NCI-H2196 (cell line): ENCODE measurements at regions not wholly inside any gene's neighbourhood (a gene's known extent, or its start where the extent isn't known, plus 50 kb on each side); places are given as distances from the start of the nearest gene placed in this dataset.

ENCODE experiments used
- DNase-seq: peaks from one replicate; lab custom pipeline; 2025; ENCODE audit not compliant: unreplicated experiment; lab: John Stamatoyannopoulos, UW

DNA sequence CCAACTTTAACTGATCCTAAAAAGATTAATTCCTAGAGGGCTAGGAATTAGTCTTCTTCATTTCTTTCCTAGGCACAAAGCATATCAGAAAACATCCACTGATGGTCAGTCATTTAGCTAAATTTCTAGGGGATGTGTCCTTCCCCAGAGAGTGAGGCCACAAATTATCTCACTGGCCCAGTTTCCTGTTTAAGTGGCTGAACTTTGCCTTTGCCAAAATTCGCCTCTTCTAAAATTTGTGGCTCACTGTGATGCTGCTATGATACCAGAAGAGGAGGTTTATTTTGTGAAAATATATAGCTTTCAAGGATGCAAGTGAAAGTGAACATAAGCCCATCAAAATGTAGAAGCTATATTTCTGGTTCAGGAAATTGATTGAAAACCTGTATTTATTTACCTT is 98.1 kb upstream of the FER start:
- DNase-seq: no peak

DNA sequence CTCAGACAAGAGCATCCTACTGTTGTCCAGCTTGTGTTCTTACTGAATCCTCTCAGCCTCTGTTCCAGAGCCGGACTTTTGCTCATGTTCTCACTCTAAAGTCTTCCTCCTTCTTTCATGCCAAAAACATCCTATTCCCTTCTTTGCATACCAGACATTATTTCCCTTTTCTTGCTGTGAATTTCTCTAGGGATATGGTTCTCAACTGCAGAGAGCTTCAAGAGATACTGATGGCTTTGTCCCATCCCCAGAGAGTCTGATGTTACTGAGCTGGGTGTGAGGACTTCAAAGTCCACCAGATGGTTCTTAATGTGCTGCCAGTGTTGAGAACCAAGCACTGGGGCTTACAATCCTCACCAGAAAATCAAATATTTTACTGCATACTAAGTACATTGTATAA is 98.6 kb upstream of the FER start:
- no peak for DNase-seq

DNA sequence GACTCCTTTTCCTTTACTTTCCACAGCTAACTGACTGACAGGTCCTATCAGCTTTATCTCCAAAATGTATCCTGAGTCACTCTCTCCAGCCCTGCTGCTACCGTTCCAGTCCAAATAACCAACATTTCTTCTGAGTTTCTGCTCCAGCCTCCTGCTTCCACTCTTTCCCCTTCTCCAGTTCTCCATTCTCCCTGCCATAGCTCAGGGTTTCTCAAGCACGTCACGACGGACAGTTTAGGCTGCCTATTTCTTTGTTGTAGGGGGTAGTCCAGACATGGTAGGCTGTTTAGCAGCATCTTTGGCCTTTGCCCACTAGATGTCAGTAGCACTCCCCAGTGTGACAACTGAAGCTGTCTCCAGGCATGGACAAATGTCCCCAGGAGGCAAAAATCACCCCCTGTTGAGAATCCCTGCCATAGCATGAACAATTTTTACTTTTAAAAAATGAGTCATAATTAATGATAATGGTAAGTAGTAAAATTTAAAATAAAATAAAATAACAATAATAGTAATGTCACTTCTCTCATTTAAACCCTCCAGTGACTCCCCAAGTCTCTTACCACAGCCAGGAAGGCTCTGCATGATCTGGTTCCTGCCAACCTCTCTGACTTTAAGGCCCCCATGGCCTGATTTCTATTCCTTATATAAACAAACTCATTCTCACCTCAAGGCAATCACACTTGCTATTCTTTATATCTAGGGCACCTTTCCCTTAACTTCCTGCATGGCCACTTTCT is 105.4 kb upstream of the FER start:
- peak; percentile 35 for DNase-seq

DNA sequence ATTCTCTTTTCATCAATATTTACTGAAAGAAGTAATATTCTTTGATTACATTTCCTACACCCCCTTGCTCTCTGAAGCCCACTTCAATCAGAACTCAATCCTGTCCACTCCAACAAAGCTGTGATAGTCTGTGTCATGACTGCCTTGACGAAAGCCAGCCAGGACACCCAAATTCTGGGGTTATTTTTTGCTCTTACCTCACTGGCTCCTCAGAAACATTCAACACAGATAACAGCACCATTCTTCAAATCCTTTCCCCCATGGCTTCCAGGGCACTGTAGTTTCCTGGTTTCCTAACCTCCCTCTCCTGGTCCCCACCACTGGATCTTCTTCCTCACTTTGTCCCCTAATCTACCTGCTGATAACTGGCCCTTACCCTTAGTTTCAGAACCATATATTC is 106.1 kb upstream of the FER start:
- no peak for DNase-seq

DNA sequence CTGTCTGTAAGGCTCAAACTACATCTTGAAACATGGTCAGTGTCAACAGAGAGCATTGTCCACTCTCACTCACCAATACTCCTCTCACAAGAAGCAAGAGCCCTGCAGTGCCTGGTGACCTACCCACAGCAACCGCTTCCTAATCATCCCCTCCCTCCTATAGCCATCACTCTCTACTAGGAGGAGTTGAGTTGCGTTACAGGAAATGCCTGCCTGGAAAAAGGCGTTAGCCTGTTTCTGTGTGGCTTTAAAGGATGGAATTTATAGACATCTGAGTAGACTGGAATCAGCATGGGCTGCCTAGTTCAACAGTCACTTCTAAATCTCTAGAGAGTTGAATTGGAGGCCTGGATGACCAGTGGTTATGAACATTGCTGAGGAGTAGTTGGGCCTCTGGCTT is 108.3 kb upstream of the FER start:
- no peak for DNase-seq

DNA sequence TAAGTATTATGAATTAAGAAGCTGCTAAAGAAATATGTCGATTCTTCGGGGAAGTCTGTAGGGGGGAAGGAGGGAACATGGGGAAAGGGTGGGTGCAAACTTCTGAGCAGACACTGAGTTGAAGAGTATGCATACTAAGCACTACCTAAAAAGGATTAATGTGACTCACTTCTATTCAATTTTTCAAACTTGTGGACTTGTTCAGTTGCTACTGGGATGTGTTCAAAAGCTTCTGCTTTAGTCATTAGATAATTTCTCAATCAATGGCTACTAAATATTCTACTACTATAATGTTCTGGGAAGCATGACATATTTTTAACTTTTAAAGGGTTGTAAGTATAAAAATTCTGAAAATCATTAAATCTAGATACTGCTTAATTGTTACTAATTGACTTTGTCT is 109.7 kb upstream of the FER start:
- no peak for DNase-seq

DNA sequence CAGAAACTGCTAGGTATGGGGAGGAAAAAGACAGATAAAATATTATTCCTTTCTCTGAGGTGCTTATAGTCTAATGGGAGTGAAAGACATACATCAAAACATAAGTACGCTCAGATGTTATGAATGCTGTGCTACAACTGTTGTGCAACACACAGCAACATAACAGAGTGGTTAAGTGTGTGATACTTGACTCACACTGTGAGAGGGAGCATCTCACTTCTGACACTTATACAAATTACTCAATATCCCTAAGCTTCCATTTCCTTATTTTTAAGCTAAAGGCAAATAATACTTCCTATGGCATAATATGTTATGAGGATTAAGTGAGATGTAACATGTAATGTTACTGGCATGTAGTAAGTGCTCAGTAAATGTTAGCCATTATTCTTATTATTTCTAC is 110.6 kb upstream of the FER start:
- no peak for DNase-seq

DNA sequence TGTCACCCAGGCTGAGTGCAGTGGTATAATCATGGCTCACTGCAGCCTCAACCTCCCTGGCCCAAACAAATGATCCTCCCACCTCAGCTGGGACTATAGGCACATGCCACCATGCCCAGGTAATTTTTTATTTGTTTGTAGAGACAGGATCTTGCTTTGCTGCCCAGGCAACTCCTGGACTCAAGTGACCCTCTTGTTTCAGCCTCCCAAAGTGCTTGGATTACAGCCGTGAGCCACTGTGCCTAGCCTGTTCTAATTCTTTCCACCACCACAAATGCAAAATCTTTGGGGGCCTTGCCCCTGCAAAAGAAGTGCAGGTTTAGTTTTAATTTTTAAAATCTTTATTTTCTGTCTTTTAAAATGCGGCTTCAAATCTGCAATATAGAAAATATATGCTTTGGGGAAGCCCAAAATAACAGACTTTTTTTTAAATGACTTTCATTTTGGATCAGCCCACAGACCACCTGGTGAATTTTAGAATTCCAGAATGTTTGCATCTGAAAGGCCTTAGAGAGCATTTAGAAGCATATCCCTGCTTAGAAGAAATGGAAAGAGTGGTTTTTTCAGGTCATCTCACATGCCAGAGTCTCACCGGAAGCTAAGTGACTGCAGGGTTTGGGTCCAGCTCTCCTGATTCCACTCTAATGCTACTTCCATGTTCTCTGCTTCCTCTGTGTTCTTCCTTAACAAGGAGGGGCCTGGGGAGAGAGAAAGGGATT is 111.4 kb upstream of the FER start:
- no peak for DNase-seq

DNA sequence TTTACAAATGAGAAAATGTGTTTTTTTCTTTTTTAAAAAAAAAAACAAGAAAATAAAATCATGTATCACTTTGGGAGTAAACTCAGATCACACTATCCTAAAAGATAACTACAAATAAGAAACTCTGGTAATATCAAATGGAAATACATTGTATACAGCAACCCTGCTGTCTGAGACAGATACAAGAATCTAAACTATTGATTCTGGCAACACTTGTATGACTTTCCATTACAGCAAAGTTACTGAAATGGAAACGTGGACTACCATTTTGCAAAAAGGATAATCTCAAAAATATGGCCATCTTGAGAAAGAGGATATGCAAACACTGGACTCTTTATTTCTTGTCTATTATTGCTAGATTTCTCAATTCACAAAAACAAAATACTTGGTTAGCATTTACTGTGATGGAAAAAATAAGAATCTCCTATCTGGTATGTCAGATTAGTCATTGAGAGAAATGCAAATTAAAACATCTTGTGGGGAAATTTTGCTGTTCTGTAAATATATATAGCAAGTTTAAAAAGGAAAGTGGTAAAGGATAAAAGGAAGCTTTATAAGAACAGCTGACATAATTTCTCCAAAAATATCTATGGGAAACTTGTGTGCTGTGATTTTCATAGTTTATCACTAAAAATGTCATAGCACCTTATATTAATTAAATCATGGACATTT is 112.9 kb upstream of the FER start:
- DNase-seq: no peak

DNA sequence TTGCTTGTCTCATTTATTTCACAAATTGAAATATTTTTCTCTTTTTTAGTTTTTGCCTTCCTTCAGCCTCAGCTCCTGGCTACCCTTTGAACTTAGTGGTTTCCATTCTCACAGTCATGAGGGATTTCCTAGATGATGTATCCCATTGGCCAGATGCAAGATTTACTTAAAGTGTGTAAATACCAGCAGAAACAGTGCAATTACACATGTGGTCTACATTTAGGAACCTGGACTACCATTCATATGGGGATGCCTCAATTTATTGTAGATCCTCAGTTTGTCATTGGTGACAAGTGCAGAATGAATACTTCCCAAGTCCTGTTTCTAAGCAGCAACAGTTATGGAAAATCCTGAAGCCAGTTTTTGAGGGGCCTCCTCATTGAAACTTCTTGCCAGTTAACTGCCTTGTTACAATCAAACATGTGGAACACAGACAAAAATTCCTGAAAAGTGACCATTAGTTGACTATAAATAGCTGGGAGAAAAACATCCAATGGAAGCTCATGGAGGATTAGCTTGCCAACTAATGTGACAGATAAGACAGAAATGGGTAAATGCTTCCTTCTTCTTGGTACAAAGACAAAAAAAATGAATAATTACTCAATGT is 113.6 kb upstream of the FER start:
- DNase-seq: no peak

DNA sequence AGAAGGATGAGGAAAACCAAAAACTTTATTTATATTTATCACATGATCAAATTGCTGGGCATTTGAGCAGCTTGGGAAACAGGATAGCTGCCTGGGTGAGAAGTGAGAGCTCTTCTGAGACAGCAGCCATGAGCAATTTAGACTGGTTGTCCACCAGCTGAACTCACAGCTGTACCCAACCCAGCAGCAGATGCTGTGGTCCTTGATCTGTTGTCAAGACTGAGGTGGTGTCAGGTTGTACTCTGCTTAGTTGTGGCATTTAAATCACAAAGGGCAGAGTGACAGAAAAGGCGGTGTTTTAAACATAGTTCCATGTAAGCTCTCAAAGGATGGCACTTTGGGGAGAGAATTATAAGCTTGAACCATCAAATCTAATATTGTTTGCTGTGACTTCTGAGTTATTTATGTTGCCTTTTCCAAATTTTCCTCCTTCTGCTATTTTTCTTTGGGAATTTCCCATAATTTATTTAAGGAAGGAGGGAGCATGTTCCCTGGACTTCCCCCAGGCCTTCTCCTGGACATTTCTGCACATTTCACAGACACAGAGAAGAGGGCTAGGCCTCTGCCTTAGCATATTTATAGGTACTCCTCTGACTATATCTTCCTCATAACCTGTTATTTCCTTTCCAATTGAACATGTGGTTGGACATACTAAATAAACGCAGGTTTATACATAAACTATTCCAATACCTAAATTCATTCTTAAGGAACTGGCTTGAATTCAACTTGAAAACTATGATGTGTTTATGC is 117.7 kb upstream of the FER start:
- DNase-seq: no peak

DNA sequence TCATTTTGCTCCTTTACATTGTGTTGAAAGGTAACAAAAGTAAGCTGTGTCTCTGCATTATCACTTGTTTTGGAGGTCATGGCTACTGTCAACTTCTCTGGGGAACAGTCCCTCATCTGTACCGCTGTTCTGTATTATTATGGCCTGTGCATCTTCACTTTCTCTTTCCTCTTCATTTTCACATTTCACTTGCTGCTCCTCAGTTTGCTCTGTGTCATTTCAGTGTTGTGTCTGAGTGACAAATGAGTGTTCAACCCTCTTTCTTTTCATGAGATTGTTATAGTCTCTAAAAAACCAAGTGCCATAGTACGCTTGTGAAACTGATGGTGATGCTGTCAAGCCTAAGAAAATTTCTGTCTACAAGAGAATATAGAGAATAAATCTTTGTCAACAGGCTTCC is 122.0 kb upstream of the FER start:
- no peak for DNase-seq

DNA sequence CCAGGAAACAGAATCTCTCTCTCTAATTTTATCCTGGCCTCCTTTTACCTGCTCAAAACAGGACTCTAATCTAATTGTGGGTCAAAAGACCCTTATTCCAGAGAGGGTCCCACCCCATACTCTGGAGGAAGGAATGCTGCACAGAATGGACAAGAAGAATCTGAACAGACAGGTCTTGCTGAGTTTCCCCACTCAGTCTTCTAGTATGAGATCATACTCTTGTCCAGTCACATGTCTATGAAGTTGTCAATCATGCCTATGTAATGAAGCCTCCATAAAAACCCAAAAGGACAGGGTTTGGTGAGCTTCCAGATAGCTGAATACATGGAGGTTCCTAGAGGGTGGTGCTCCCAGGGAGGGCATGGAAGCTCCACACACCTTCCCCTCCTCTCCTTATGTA is 123.9 kb upstream of the FER start:
- DNase-seq: no peak

DNA sequence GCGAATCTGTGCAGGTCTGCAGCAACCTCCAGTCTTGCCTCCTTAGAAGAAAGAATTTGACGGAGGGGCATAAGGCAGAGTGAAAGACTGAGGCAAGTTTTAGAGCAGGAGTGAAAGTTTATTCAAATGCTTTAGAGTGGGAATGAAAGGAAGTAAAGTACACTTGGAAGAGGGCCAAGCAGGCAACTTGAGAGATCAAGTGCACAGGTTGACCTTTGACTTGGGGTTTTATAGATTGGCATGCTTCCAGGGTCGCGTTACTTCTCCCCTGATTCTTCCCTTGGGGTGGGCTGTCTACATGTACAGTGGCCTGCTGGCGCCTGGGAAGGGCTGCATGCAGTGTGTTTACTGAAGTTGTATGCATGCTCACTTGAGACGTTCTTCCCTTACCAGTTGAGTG is 127.2 kb upstream of the FER start:
- no peak for DNase-seq

DNA sequence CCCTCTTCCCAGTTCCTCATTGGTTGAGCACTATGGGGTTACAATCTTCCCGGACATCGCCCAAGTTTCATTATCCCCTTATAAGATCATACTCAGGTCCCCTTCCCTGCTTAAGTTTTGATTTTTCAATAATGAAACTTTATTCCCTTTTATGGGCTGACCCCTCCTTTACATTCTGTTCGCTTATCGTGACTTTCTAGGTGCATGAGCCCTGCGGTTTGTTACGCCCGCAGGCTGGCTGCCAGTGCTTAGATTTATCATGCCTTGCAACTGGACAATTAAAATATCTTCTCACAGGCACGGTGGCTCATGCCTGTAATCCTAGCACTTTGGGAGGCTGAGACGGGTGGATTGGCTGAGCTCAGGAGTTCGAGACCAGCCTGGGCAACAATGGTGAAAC is 127.9 kb upstream of the FER start:
- no peak for DNase-seq

DNA sequence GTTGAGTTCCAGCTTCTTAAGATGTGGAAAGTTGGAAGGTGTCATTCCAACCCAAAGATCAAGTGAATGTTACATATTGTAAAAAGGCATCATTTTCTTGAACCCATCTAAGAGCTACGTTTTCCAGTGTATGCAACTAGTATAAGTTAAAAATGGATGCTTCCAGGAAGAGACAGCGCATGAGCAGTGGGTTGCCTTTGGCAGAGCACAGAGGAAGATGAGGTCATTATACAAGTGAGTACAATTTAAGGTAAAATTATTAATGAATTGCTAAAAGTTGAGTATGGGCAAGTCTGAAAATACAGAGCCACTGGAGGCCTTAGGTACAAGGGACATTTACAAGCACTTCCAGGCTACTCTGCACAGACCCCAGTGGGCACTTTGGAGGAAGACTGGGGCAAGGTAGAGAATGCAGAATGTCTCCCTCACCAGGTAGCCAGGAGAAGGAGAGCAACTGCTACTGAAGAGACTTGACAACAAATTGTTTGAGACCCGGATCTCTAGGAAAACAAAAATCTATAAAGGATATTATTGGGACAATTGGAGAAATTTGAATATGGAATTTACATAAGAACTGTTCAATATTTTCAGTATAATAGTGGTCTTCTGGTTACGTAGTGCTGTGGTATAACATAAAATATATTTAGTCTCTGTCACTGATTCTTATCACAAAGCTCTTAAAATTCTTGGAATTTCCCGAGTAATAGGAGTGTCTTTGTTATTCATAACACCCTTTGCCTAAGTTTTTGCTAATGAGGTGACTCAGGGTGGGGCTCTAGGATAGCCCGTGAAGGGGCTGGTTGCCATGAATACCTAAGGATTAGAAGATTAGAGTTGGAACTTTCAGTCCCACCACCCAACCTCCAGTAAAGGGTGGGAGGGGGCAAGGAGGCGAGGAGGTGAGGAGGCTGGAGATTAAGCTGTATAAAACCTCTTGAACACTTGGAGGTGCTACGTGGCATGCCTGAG is 129.9 kb upstream of the FER start:
- no peak for DNase-seq

DNA sequence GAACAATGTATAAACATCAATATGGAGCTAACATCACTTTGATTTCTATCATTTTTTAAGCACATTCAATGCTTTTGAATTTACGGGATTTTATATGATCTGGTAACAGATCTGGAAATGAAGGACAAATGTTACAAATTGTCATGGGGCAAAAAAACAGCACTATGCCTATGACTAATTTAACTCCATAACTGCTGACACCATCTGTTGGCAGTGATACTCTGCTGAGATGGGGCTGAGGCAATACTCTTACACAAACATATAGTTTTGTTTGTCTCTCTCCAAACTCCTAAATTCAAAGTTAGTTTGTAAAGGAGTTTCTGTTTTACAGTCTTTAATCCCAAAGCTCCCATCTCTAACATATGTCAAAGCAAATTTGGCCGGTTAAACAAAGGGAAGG is 132.5 kb upstream of the FER start:
- DNase-seq: no peak

DNA sequence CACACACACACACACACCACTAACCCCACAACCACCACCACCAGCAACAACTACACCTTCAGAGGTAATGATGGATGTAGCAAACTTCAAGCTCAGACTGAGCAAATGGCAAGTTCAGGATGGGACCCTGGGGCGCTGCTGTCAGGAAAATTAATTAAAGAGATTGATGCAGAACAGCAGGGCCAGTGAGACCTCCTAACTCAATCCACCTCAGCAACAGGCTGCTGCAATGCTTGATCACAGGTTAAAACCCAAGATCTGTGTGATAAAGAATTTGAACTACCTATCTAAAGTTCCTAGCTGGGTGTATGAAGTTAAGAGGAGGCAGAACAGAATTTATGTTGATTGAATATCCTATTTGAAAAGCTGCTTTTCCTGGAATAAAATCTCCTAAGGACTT is 140.3 kb upstream of the FER start:
- DNase-seq: no peak

DNA sequence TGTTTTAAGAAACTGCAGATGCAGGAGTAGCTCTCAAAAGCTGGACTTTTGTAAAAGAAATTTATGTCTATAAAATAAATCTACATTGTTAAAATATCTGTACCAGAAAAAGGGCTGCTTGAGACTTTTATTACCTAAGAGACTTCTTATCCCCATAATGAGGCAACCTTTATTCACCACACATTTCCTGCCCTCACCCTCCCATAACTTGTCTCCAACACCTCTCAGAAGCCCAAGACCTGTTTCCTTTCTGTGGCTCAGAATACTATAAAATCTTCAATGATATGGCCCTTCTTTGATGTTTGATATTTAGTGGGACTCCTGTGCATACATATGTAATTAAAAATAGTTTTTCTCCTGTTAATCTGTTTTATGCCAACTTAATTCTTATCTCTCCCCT is 141.5 kb upstream of the FER start:
- no peak for DNase-seq

DNA sequence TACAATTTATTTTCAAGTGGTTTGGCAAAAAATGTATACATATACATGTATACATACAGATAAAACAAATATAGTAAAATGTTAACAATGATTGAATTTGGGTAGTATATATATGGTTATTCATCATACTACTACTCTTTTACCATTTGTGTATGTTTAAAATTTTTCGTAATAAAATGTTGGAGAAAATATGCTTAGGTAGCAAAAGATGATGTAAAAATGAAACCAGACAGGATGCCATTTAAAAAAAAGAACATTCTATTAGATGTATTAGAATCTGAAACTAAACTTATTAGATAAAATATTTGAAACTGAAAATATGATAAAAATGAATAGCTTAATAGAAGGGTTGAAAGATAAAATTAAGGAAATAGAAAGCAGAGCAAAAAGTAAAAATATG is 144.9 kb upstream of the FER start:
- DNase-seq: no peak
